DMS153 treated with DMSO at 0.1 percent for 48 hours (cell line): ENCODE measurements at regions not wholly inside any gene's neighbourhood (a gene's known extent, or its start where the extent isn't known, plus 50 kb on each side); places are given as distances from the start of the nearest gene placed in this dataset.

ENCODE experiments used
- DNase-seq: peaks from one replicate; lab custom pipeline; 2025; ENCODE audit not compliant: unreplicated experiment; lab: John Stamatoyannopoulos, UW

GRCh38 chr1:219283541-219283940, 109.9 kb downstream of the LYPLAL1 start:
- DNase-seq: no peak

- DNase-seq: no peak
Observed at GRCh38 chr1:219281831-219282230, 108.2 kb downstream of the LYPLAL1 start.

GRCh38 chr1:219279017-219279770, 105.5 kb downstream of the LYPLAL1 start:
- DNase-seq: no peak

- no peak for DNase-seq
Observed at GRCh38 chr1:219278288-219278687, 104.6 kb downstream of the LYPLAL1 start.

GRCh38 chr1:219277304-219278105, 103.8 kb downstream of the LYPLAL1 start:
- DNase-seq: no peak

GRCh38 chr1:219276049-219276738, 102.5 kb downstream of the LYPLAL1 start:
- no peak for DNase-seq

- DNase-seq: no peak
Observed at GRCh38 chr1:219273088-219273686, 99.5 kb downstream of the LYPLAL1 start.

- DNase-seq: no peak
Observed at GRCh38 chr1:219271818-219272535, 98.3 kb downstream of the LYPLAL1 start.

- DNase-seq: no peak
Observed at GRCh38 chr1:219269171-219269570, 95.5 kb downstream of the LYPLAL1 start.

- no peak for DNase-seq
Observed at GRCh38 chr1:219266524-219266923, 92.8 kb downstream of the LYPLAL1 start.

- no peak for DNase-seq
Observed at GRCh38 chr1:219265026-219265515, 91.4 kb downstream of the LYPLAL1 start.

- no peak for DNase-seq
Observed at GRCh38 chr1:219264561-219264960, 90.9 kb downstream of the LYPLAL1 start.
